Liver (tissue), 3 donors: ENCODE measurements at regions not wholly inside any gene's neighbourhood (a gene's known extent, or its start where the extent isn't known, plus 50 kb on each side); places are given as distances from the start of the nearest gene placed in this dataset.

ENCODE experiments used
- EGR1 ChIP-seq, 2 donors: IDR thresholded peaks; 2 replicates each; pipeline ENCODE4 v1.6.1; 2016 to 2018; ENCODE audit warnings: antibody characterized with exemption in 2 of 2, low read depth in 2 of 2
- FOXA1 ChIP-seq: IDR thresholded peaks from 2 replicates; pipeline ENCODE4 v1.6.1; 2016; ENCODE audit warnings: antibody characterized with exemption
- HNF4A ChIP-seq, 2 donors: conservative IDR thresholded peaks; 2 replicates each; pipeline ENCODE4 v1.6.1; 2016; ENCODE audit warnings: antibody characterized with exemption in 2 of 2, mild to moderate bottlenecking in 2 of 2
- HNF4G ChIP-seq: IDR thresholded peaks from 2 replicates; pipeline ENCODE4 v1.6.1; 2016; ENCODE audit warnings: antibody characterized with exemption
- JUND ChIP-seq, 2 donors: IDR thresholded peaks; 2 replicates each; pipeline ENCODE4 v1.6.1; 2016; ENCODE audit warnings: antibody characterized with exemption in 2 of 2
- MAX ChIP-seq: IDR thresholded peaks from 2 replicates; pipeline ENCODE4 v1.6.1; 2016; ENCODE audit warnings: antibody characterized with exemption
- NR2F2 ChIP-seq: IDR thresholded peaks from 2 replicates; pipeline ENCODE4 v1.6.1; 2016; ENCODE audit warnings: antibody characterized with exemption
- RAD21 ChIP-seq, 2 donors: IDR thresholded peaks; 2 replicates each; pipeline ENCODE4 v1.6.1; 2016; ENCODE audit warnings: antibody characterized with exemption in 2 of 2, mild to moderate bottlenecking in 2 of 2
- REST ChIP-seq: IDR thresholded peaks from 2 replicates; pipeline ENCODE4 v1.6.1; 2016; ENCODE audit warnings: antibody characterized with exemption, mild to moderate bottlenecking
- SP1 ChIP-seq: IDR thresholded peaks from 2 replicates; pipeline ENCODE4 v1.6.1; 2018; ENCODE audit warnings: antibody characterized with exemption, mild to moderate bottlenecking
- TAF1 ChIP-seq: conservative IDR thresholded peaks from 2 replicates; pipeline ENCODE4 v1.6.1; 2016; ENCODE audit warnings: antibody characterized with exemption, mild to moderate bottlenecking
- TF ChIP-seq, protein P1 (sequence below): fragments of 150-350 bp; IDR thresholded peaks from 2 replicates; pipeline ENCODE4 v1.5.1; 2017; ENCODE audit warnings: improper control_type of control experiment, low read depth, low read length; ENCODE audit not compliant: missing input control
- TF ChIP-seq, protein P2 (sequence below): IDR thresholded peaks from 2 replicates; pipeline ENCODE4 v1.6.1; 2016; ENCODE audit warnings: antibody characterized with exemption
- donor health status: healthy.
- donor health status: healthy.

DNA sequence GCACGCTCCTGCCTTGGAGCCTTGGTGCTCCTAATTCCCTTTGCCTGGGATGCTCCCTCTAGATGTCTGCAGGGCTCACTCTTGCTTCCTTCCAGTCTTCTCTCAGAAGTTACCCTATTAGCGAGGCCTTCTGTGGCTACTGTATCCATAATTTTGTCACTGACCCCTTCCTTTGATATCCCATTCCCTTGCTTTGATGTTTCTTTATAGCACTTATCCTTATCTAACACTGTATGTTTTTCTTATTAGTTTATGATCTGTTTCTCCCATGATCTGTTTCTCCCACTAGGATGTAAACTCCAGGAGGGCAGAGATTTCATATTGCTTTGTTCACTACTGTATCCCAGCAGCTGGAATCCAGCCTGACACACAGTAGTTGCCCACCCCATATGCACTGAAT, 263.4 kb downstream of the FOXD2 start:
- TF ChIP-seq, protein P1, sequence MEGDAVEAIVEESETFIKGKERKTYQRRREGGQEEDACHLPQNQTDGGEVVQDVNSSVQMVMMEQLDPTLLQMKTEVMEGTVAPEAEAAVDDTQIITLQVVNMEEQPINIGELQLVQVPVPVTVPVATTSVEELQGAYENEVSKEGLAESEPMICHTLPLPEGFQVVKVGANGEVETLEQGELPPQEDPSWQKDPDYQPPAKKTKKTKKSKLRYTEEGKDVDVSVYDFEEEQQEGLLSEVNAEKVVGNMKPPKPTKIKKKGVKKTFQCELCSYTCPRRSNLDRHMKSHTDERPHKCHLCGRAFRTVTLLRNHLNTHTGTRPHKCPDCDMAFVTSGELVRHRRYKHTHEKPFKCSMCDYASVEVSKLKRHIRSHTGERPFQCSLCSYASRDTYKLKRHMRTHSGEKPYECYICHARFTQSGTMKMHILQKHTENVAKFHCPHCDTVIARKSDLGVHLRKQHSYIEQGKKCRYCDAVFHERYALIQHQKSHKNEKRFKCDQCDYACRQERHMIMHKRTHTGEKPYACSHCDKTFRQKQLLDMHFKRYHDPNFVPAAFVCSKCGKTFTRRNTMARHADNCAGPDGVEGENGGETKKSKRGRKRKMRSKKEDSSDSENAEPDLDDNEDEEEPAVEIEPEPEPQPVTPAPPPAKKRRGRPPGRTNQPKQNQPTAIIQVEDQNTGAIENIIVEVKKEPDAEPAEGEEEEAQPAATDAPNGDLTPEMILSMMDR = no peak
- TF ChIP-seq FOXA1 (no peak), JUND (IDR thresholded peaks at IDR 0.05) (no peak), REST (no peak), HNF4A (conservative IDR thresholded peaks at IDR 0.05) (no peak), TAF1 (no peak), EGR1 (IDR thresholded peaks at IDR 0.05; ENCODE audit: low read depth in 2 of 2) (no peak), MAX (no peak), RAD21 (IDR thresholded peaks at IDR 0.05) (no peak), HNF4G (no peak), NR2F2 (no peak), SP1 (no peak)
- TF ChIP-seq, protein P2, sequence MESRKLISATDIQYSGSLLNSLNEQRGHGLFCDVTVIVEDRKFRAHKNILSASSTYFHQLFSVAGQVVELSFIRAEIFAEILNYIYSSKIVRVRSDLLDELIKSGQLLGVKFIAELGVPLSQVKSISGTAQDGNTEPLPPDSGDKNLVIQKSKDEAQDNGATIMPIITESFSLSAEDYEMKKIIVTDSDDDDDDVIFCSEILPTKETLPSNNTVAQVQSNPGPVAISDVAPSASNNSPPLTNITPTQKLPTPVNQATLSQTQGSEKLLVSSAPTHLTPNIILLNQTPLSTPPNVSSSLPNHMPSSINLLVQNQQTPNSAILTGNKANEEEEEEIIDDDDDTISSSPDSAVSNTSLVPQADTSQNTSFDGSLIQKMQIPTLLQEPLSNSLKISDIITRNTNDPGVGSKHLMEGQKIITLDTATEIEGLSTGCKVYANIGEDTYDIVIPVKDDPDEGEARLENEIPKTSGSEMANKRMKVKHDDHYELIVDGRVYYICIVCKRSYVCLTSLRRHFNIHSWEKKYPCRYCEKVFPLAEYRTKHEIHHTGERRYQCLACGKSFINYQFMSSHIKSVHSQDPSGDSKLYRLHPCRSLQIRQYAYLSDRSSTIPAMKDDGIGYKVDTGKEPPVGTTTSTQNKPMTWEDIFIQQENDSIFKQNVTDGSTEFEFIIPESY = no peak
